Stomach (tissue), 8 donors: ENCODE measurements at regions not wholly inside any gene's neighbourhood (a gene's known extent, or its start where the extent isn't known, plus 50 kb on each side); places are given as distances from the start of the nearest gene placed in this dataset.

Experiments used
- DNase-seq, 2 donors: peaks; one replicate each; pipeline versions ENCODE4 v3.0.0 to v3.0.0-alpha.2; 2013 to 2019
- H3K27ac ChIP-seq, 5 donors: fragments of 200-600 bp in 4 of 5; sonication (generic) in 4 of 5; one replicate each; pipeline ENCODE4 v1.5.1; 2013 to 2019; ENCODE audit warnings: mild to moderate bottlenecking in 1 of 5, moderate library complexity in 1 of 5
- H3K27me3 ChIP-seq, 3 donors: fragments of 200-600 bp; sonication (generic); one replicate each; pipeline ENCODE4 v1.5.1; 2017 to 2019; ENCODE audit warnings: mixed run types in 1 of 3
- H3K36me3 ChIP-seq, 4 donors: fragments of 200-600 bp; sonication (generic); 1 replicate in 3 of 4; 2 replicates in 1 of 4; pipeline ENCODE4 v1.5.1; 2016 to 2019
- H3K4me1 ChIP-seq, 4 donors: fragments of 200-600 bp; sonication (generic); one replicate each; pipeline ENCODE4 v1.5.1; 2016 to 2019
- H3K4me3 ChIP-seq, 4 donors: fragments of 200-600 bp; sonication (generic) in 3 of 4; one replicate each; pipeline ENCODE4 v1.5.1; 2016 to 2019; ENCODE audit warnings: mild to moderate bottlenecking in 1 of 4
- H3K9me3 ChIP-seq, 4 donors: fragments of 200-600 bp; sonication (generic); one replicate each; pipeline ENCODE4 v1.5.1; 2016 to 2019
- CTCF ChIP-seq, 7 experiments: fragments of 450-650 bp in 4 of 7; fragments of 200-600 bp in 3 of 7; sonication (generic) in 3 of 7; IDR thresholded peaks; one replicate each; pipeline ENCODE4 v1.5.1; 2016 to 2019; ENCODE audit warnings: antibody characterized with exemption in 7 of 7, control low read depth in 2 of 7, mild to moderate bottlenecking in 1 of 7
- EP300 ChIP-seq: sonication (generic); formaldehyde crosslinking; IDR thresholded peaks from one replicate; pipeline ENCODE4 v1.6.1; 2017; ENCODE audit warnings: antibody characterized with exemption
- POLR2A ChIP-seq, 4 donors: fragments of 450-650 bp; IDR thresholded peaks; one replicate each; pipeline ENCODE4 v1.6.1; 2016; ENCODE audit warnings: antibody characterized with exemption in 4 of 4, control low read depth in 2 of 4, mild to moderate bottlenecking in 1 of 4, moderate library complexity in 1 of 4
- POLR2AphosphoS5 ChIP-seq, 3 donors: sonication (generic); formaldehyde crosslinking; IDR thresholded peaks; one replicate each; pipeline ENCODE4 v1.6.1; 2016; ENCODE audit warnings: antibody characterized with exemption in 3 of 3
- WGBS, 5 donors: extraction: QIAGEN DNeasy Blood & Tissue Kit in 3 of 5; methylation state at CpG; one replicate each; pipeline versions ENCODE4 v1.1.5 to v1.1.7; 2013 to 2018; 5-methylcytosine and 5-hydroxymethylcytosine counted together
- intact Hi-C: fragments of 100-400 bp; cut with DNase I; formaldehyde crosslinking; loops from one replicate; pipeline ENCODE4 v1.15.1; 2023; ENCODE audit warnings: low total_unique reads
- donor health status: healthy with polysubstance abuse.
- donor health status: Bipolar disorder and iron deficiency.
- donor health status: healthy.

DNA sequence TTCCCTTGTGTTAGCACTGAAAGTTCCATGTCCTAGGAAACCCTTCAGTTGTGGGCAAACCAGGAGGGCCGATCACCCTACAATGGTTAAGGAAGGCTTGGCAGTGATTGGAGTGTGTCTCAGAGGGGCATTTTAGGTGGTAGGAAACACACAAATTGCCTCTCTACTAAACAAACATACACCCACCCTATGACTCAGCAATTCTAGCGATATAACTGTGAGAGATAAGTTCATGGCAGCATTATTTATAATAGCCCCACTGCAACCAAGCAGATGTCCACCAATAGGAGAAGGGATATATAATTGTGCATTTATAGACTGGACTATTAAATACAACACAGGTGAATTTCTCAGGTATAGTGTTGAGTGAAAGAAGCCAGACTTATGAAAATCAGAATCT, 543.1 kb downstream of the UQCRFS1 start:
- Histone ChIP-seq H3K27me3 (no peaks in the 10 kb centered on the region), H3K4me3 (no peak overlapping the region), H3K27ac (no peak overlapping the region), H3K36me3 (no peaks in the 10 kb centered on the region), H3K4me1 (no peaks in the 10 kb centered on the region), H3K9me3 (peaks cover 0 to 57% (median 23%) of the 10 kb centered on the region in 4 donors)
- 66 to 85% (median 80%) methylated on average over 2 of the region's 2 CpGs for WGBS, 5 donors
- intact Hi-C loops = no loop called here
- TF ChIP-seq EP300 (no peak), CTCF (IDR thresholded peaks at IDR 0.05) (no peak), POLR2A (IDR thresholded peaks at IDR 0.05) (no peak), POLR2AphosphoS5 (IDR thresholded peaks at IDR 0.05) (no peak)
- DNase-seq = no peak

DNA sequence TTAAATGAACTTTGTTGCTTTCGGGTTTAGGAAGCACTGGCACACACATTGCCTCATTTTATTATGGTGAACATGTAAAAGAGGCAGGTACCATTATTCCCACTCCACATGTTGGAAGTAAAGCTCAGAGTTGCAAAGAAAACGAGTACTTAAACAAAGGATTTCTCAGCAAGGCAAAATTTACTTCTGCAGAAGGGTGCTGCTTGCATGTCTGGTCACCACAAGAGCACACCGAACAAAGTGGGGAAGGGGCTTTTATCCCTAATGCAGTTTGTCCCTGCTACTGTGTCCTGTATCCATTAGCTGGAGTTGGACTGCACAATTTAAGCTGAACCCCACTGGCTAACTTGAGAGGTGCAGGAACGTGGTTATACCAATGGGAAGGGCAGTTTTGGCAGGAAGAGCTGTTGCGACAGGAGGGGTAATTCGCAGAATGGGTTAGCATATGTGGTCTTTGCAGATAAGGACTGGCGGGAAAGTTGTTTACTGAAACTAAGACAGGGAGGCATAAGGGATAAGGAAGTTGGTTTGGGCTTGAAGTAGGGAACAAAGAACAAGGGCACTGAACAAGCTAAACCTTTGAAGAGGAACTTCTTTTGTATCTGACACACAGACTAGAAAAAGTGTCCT, 545.5 kb downstream of the UQCRFS1 start:
- peaks cover 0 to 38% (median 21%) of the 10 kb centered on the region in 4 donors for H3K9me3 ChIP-seq
- H3K27me3 ChIP-seq = no peaks in the 10 kb centered on the region
- intact Hi-C loops = no loop called here
- no peaks in the 10 kb centered on the region for H3K4me1 ChIP-seq
- TF ChIP-seq EP300 (no peak), POLR2A (IDR thresholded peaks at IDR 0.05) (no peak), POLR2AphosphoS5 (IDR thresholded peaks at IDR 0.05) (no peak), CTCF (IDR thresholded peaks at IDR 0.05) (no peak)
- no peaks in the 10 kb centered on the region for H3K36me3 ChIP-seq
- H3K4me3 ChIP-seq = no peak overlapping the region
- DNase-seq = no peak
- H3K27ac ChIP-seq = no peak overlapping the region
- WGBS, 5 donors = 75 to 86% (median 80%) methylated on average over 7 of the region's 7 CpGs

DNA sequence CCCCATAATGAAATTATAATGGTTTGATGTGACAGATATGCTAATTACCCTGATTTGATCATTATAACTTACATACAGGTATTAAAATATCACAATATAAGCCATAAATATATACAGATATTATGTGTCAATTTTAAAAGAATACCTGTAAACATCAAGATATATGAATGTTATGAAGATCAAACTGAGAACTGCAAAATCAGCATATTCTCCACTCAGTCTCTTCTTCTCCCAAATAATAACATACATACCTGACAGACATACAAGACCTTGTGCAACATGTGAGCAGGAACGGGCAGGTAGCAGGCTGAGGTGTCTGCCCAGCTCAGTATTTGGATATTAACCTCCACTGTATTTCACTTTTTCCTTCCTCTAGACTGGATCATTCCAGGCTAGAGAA, 547.2 kb downstream of the UQCRFS1 start:
- Histone ChIP-seq H3K9me3 (peaks cover 0 to 38% (median 21%) of the 10 kb centered on the region in 4 donors), H3K4me3 (no peak overlapping the region), H3K27ac (no peak overlapping the region), H3K27me3 (no peaks in the 10 kb centered on the region), H3K4me1 (no peaks in the 10 kb centered on the region), H3K36me3 (no peaks in the 10 kb centered on the region)
- intact Hi-C loops = no loop called here
- TF ChIP-seq POLR2AphosphoS5 (IDR thresholded peaks at IDR 0.05) (no peak), EP300 (no peak), CTCF (IDR thresholded peaks at IDR 0.05) (no peak)
- DNase-seq = no peak
- 70 to 89% (median 81%) methylated on average over 1 of the region's 1 CpG for WGBS, 5 donors

DNA sequence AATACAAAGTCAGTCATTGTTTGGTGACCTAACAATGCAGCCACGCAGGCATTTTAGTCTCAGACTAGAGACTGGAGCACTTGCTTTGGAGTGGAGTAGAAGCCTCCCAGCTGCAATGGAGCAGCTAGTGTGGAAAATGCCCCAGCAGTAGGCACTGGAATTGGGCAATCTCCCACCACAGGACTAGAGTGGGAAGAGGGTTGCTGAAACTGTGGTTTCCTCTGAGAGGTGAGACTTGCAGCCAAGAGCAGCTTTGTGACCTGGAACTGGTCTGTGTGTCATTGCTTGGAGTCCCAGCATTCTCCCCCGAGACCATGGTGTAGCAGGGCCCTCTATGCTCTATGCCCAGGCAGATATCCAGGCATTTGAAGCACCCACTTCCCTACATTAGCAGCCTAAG, 556.3 kb downstream of the UQCRFS1 start:
- no peaks in the 10 kb centered on the region for H3K27me3 ChIP-seq
- H3K4me1 ChIP-seq = no peaks in the 10 kb centered on the region
- TF ChIP-seq EP300 (no peak), CTCF (IDR thresholded peaks at IDR 0.05) (no peak), POLR2AphosphoS5 (IDR thresholded peaks at IDR 0.05) (no peak), POLR2A (IDR thresholded peaks at IDR 0.05) (no peak)
- no peak for DNase-seq
- no peak overlapping the region for H3K4me3 ChIP-seq
- no peaks in the 10 kb centered on the region for H3K36me3 ChIP-seq
- intact Hi-C loops = no loop called here
- WGBS, 5 donors = 46 to 88% (median 54%) methylated on average over 2 of the region's 2 CpGs
- H3K27ac ChIP-seq = no peak overlapping the region
- peaks cover 7 to 52% (median 44%) of the 10 kb centered on the region in 4 donors for H3K9me3 ChIP-seq
